NT2/D1 (cell line): ENCODE measurements at regions not wholly inside any gene's neighbourhood (a gene's known extent, or its start where the extent isn't known, plus 50 kb on each side); places are given as distances from the start of the nearest gene placed in this dataset.

Source experiments
- SUZ12 ChIP-seq: IDR thresholded peaks from 2 replicates; pipeline ENCODE4 v1.6.1; 2011; ENCODE audit not compliant: insufficient read length, insufficient read depth; ENCODE audit errors: extremely low read depth
- YY1 ChIP-seq: IDR thresholded peaks from 2 replicates; pipeline ENCODE4 v1.6.1; 2011; ENCODE audit not compliant: insufficient read length, insufficient read depth
- ZNF274 ChIP-seq: IDR thresholded peaks from 2 replicates; pipeline ENCODE4 v1.6.1; 2011; ENCODE audit warnings: mild to moderate bottlenecking, low read depth, low read length

- no peak for TF ChIP-seq YY1
- TF ChIP-seq ZNF274 = no peak
- TF ChIP-seq SUZ12 = no peak
Measured at GRCh38 chr4:23174179-23174578, 481.4 kb downstream of the GBA3 start.
